ENCODE measurements at regions not wholly inside any gene's neighbourhood (a gene's known extent, or its start where the extent isn't known, plus 50 kb on each side); places are given as distances from the start of the nearest gene placed in this dataset.

- Mint-ChIP-seq H3K27ac (no peak overlapping the region), H3K36me3 (no peaks in the 10 kb centered on the region), H3K4me1 (no peaks in the 10 kb centered on the region), H3K27me3 (peaks cover 0 to 3% of the 10 kb centered on the region in 2 donors), H3K4me3 (no peak overlapping the region), H3K9me3 (peaks cover 0 to 5% (median 0%) of the 10 kb centered on the region in 8 donors)
- CTCF ChIA-PET (ENCODE audit: partially characterized antibody), result no interaction called here
- Histone ChIP-seq H3K4me3 (ENCODE audit: low read length in 2 of 2) (no peak overlapping the region), H3K36me3 (ENCODE audit: insufficient read depth, low read length) (no peaks in the 10 kb centered on the region), H3K9me3 (ENCODE audit: control insufficient read depth in 1 of 2, low read length in 2 of 2) (no peaks in the 10 kb centered on the region), H3K4me1 (ENCODE audit: insufficient read depth, low read length) (no peaks in the 10 kb centered on the region), H3K27me3 (ENCODE audit: insufficient read depth, low read length) (no peaks in the 10 kb centered on the region), H3K27ac (ENCODE audit: low read depth, low read length) (no peak overlapping the region)
- intact Hi-C loops (cut with micrococcal nuclease), result no loop called here
- POLR2A ChIA-PET (ENCODE audit: partially characterized antibody), result no interaction called here
- no peak for DNase-seq
Measured at GRCh38 chr3:137264071-137264820, 306.5 kb downstream of the IL20RB start.

DNA sequence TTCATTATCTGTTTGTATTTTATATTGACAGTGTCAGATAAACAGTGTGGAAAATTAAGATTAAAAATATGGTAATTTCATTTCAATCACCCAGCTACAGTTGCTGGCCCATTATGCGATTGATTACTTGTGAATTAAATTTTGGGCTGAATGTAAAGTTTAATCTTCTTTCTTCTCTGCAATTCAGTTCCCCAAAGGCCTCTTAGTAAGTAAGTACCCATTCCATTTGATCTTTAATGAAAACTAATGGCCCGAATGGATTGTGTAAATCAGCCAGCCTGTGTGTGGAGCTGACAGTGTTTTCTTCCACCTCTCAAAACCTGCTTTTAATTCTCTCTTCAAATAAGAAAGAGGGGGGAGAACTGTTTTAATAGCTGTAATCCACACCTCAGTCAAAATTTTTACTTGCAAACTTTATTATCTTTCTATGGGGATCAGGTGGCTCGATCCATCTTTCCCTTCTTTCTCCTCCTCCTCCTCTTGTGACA lies 307.1 kb downstream of the IL20RB start:
- Mint-ChIP-seq H3K27me3 (peaks cover 0 to 3% of the 10 kb centered on the region in 2 donors), H3K36me3 (no peaks in the 10 kb centered on the region), H3K27ac (no peak overlapping the region), H3K4me1 (no peaks in the 10 kb centered on the region), H3K4me3 (no peak overlapping the region), H3K9me3 (peaks cover 0 to 4% (median 0%) of the 10 kb centered on the region in 8 donors)
- Histone ChIP-seq H3K4me1 (ENCODE audit: insufficient read depth, low read length) (no peaks in the 10 kb centered on the region), H3K9me3 (ENCODE audit: control insufficient read depth in 1 of 2, low read length in 2 of 2) (no peaks in the 10 kb centered on the region), H3K4me3 (ENCODE audit: low read length in 2 of 2) (no peak overlapping the region), H3K36me3 (ENCODE audit: insufficient read depth, low read length) (no peaks in the 10 kb centered on the region), H3K27me3 (ENCODE audit: insufficient read depth, low read length) (no peaks in the 10 kb centered on the region), H3K27ac (ENCODE audit: low read depth, low read length) (no peak overlapping the region)
- CTCF ChIA-PET (ENCODE audit: partially characterized antibody), result no interaction called here
- intact Hi-C loops (cut with micrococcal nuclease), result no loop called here
- no peak for DNase-seq
- POLR2A ChIA-PET (ENCODE audit: partially characterized antibody), result no interaction called here

DNA sequence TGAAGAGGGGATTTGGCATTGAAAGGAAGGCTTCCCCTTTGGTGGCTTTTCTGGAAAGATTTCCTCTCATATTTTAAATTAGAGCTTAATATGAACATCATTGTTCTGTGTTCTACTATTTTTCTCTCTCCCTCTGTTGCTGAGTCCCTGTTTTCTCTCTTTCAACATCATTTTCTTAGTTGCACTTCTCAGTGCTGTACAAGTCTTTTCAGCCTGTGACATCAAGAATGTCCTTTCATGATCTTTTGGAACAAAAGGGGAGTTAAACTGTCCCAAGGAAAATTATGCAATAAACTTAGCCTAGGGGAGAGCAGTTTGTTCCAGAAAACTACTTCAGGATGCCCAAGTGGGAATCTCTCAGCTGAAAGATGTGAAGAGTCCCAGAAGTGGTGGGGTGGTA lies 325.1 kb downstream of the IL20RB start:
- Mint-ChIP-seq H3K9me3 (peaks cover 0 to 9% (median 0%) of the 10 kb centered on the region in 8 donors), H3K4me1 (no peaks in the 10 kb centered on the region), H3K27me3 (peaks cover 0 to 5% of the 10 kb centered on the region in 2 donors), H3K4me3 (no peak overlapping the region), H3K36me3 (no peaks in the 10 kb centered on the region), H3K27ac (no peak overlapping the region)
- Histone ChIP-seq H3K4me3 (ENCODE audit: low read length in 2 of 2) (no peak overlapping the region), H3K27ac (ENCODE audit: low read depth, low read length) (no peak overlapping the region), H3K9me3 (ENCODE audit: control insufficient read depth in 1 of 2, low read length in 2 of 2) (no peaks in the 10 kb centered on the region), H3K27me3 (ENCODE audit: insufficient read depth, low read length) (no peaks in the 10 kb centered on the region), H3K36me3 (ENCODE audit: insufficient read depth, low read length) (no peaks in the 10 kb centered on the region), H3K4me1 (ENCODE audit: insufficient read depth, low read length) (no peaks in the 10 kb centered on the region)
- ChIA-PET CTCF (ENCODE audit: partially characterized antibody) (no interaction called here), POLR2A (ENCODE audit: partially characterized antibody) (no interaction called here)
- no peak for DNase-seq
- intact Hi-C loops (cut with micrococcal nuclease), result no loop called here

GRCh38 chr3:137285924-137286323 lies 328.1 kb downstream of the IL20RB start:
- no peaks in the 10 kb centered on the region for H3K9me3 ChIP-seq (ENCODE audit: control insufficient read depth in 1 of 2, low read length in 2 of 2)
- Mint-ChIP-seq H3K4me1 (no peaks in the 10 kb centered on the region), H3K9me3 (peaks cover 0 to 15% (median 2%) of the 10 kb centered on the region in 8 donors), H3K27me3 (no peaks in the 10 kb centered on the region), H3K36me3 (no peaks in the 10 kb centered on the region), H3K27ac (no peak overlapping the region), H3K4me3 (no peak overlapping the region)
- ChIA-PET POLR2A (ENCODE audit: partially characterized antibody) (no interaction called here), CTCF (ENCODE audit: partially characterized antibody) (no interaction called here)
- no peak overlapping the region for H3K4me3 ChIP-seq (ENCODE audit: low read length in 2 of 2)
- intact Hi-C loops (cut with micrococcal nuclease), result no loop called here
- H3K36me3 ChIP-seq (ENCODE audit: insufficient read depth, low read length), result no peaks in the 10 kb centered on the region
- no peaks in the 10 kb centered on the region for H3K27me3 ChIP-seq (ENCODE audit: insufficient read depth, low read length)
- no peak for DNase-seq
- H3K4me1 ChIP-seq (ENCODE audit: insufficient read depth, low read length), result no peaks in the 10 kb centered on the region
- H3K27ac ChIP-seq (ENCODE audit: low read depth, low read length), result no peak overlapping the region

DNA sequence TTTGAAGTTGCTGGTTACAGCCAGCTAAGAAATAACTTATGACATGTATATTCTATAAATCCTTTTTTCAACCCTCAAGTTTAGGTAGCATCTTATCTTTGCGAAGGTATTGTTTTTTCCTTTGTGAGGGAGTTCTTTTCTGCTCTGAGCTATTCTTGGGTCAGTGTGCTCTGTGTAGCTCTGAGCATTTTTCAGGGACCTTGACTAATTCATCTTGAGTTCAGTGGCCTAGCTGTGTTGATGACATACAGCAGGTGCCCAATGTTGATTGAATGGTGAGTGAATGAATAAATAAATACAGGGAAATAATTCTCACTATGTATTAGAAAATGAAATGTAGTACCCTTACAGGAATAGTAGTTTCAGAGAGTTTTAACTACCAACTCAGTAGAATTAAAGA lies 335.3 kb downstream of the IL20RB start:
- H3K27me3 Mint-ChIP-seq, result no peaks in the 10 kb centered on the region
- intact Hi-C loops (cut with micrococcal nuclease), result no loop called here

DNA sequence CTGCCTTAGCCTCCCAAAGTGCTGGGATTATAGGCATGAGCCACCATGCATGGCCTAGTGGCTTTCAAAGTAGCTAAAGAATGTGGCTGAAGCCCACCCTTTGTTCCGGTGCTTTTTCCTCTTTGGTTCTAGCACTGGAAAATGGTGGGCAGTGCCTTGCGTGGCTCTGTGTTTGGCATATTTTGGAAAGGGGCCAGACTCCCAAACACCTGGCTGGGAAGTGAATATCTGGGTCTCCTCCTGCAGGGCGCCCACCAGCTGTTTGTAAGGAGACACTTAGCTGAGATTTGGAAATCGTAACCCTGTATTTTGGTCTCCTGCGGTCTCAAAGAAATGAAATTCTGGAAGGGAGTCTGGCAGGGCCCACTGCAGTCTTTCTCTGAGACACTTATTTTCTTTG lies 336.4 kb downstream of the IL20RB start:
- ChIA-PET CTCF (ENCODE audit: partially characterized antibody) (no interaction called here), POLR2A (ENCODE audit: partially characterized antibody) (no interaction called here)
- Histone ChIP-seq H3K27me3 (ENCODE audit: insufficient read depth, low read length) (no peaks in the 10 kb centered on the region), H3K4me3 (ENCODE audit: low read length in 2 of 2) (no peak overlapping the region), H3K4me1 (ENCODE audit: insufficient read depth, low read length) (no peaks in the 10 kb centered on the region), H3K36me3 (ENCODE audit: insufficient read depth, low read length) (no peaks in the 10 kb centered on the region), H3K9me3 (ENCODE audit: control insufficient read depth in 1 of 2, low read length in 2 of 2) (no peaks in the 10 kb centered on the region), H3K27ac (ENCODE audit: low read depth, low read length) (no peak overlapping the region)
- no peak for DNase-seq
- H3K4me3 Mint-ChIP-seq, result no peak overlapping the region
- intact Hi-C loops (cut with micrococcal nuclease), result no loop called here
- peaks cover 0 to 2% of the 10 kb centered on the region in 2 donors for H3K27me3 Mint-ChIP-seq
- H3K27ac Mint-ChIP-seq, result no peak overlapping the region
- H3K9me3 Mint-ChIP-seq, result peaks cover 0 to 6% (median 1%) of the 10 kb centered on the region in 8 donors
- no peaks in the 10 kb centered on the region for H3K36me3 Mint-ChIP-seq
- H3K4me1 Mint-ChIP-seq, result no peaks in the 10 kb centered on the region

More for the DNA sequence above, 335.3 kb downstream of the IL20RB start:
- Histone ChIP-seq H3K27me3 (ENCODE audit: insufficient read depth, low read length) (no peaks in the 10 kb centered on the region), H3K4me3 (ENCODE audit: low read length in 2 of 2) (no peak overlapping the region), H3K9me3 (ENCODE audit: control insufficient read depth in 1 of 2, low read length in 2 of 2) (no peaks in the 10 kb centered on the region), H3K27ac (ENCODE audit: low read depth, low read length) (no peak overlapping the region), H3K4me1 (ENCODE audit: insufficient read depth, low read length) (no peaks in the 10 kb centered on the region), H3K36me3 (ENCODE audit: insufficient read depth, low read length) (no peaks in the 10 kb centered on the region)
- Mint-ChIP-seq H3K4me1 (no peaks in the 10 kb centered on the region), H3K9me3 (peaks cover 0 to 8% (median 1%) of the 10 kb centered on the region in 8 donors), H3K27ac (no peak overlapping the region), H3K36me3 (no peaks in the 10 kb centered on the region), H3K4me3 (no peak overlapping the region)
- no peak for DNase-seq
- POLR2A ChIA-PET (ENCODE audit: partially characterized antibody), result no interaction called here
- CTCF ChIA-PET (ENCODE audit: partially characterized antibody), result no interaction called here

DNA sequence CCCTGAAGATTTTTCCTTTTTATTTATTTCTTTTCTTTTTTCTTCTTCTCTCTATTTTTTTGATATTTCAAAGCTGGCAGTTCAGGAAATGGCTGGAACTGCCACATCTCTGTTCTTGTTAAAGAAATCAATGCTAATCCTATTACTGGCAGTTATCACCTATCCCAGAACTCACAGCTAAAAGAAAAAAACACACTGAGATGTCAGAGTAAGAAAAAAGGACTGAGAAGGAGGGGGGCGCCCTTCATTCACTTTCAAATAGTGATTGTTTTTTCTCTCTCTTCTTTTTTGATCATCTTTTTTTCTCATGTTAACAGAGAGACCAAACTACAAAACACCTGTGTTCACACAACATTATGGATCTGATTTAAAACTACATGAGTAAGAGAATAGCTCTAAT lies 337.1 kb downstream of the IL20RB start:
- H3K4me3 ChIP-seq (ENCODE audit: low read length in 2 of 2), result no peak overlapping the region
- POLR2A ChIA-PET (ENCODE audit: partially characterized antibody), result no interaction called here
- H3K4me1 ChIP-seq (ENCODE audit: insufficient read depth, low read length), result no peaks in the 10 kb centered on the region
- no peaks in the 10 kb centered on the region for H3K27me3 ChIP-seq (ENCODE audit: insufficient read depth, low read length)
- no peak for DNase-seq
- H3K27ac ChIP-seq (ENCODE audit: low read depth, low read length), result no peak overlapping the region
- peaks cover 0 to 2% of the 10 kb centered on the region in 2 donors for H3K27me3 Mint-ChIP-seq
- intact Hi-C loops (cut with micrococcal nuclease), result no loop called here
- CTCF ChIA-PET (ENCODE audit: partially characterized antibody), result no interaction called here
- no peaks in the 10 kb centered on the region for H3K9me3 ChIP-seq (ENCODE audit: control insufficient read depth in 1 of 2, low read length in 2 of 2)
- no peak overlapping the region for H3K4me3 Mint-ChIP-seq
- H3K36me3 Mint-ChIP-seq, result no peaks in the 10 kb centered on the region
- no peaks in the 10 kb centered on the region for H3K4me1 Mint-ChIP-seq
- H3K27ac Mint-ChIP-seq, result no peak overlapping the region
- H3K36me3 ChIP-seq (ENCODE audit: insufficient read depth, low read length), result no peaks in the 10 kb centered on the region
- H3K9me3 Mint-ChIP-seq, result peaks cover 0 to 6% (median 1%) of the 10 kb centered on the region in 8 donors

Data from CD4-positive, alpha-beta memory T cell (primary cell).